ENCODE measurements at regions not wholly inside any gene's neighbourhood (a gene's known extent, or its start where the extent isn't known, plus 50 kb on each side); places are given as distances from the start of the nearest gene placed in this dataset.
A peak's percentile ranks its signal among the peaks of the same experiment; 100 is the strongest.

GRCh38 chr2:220673151-220673874, 898.8 kb downstream of the EPHA4 start:
- Histone ChIP-seq H2AFZ (ENCODE audit: low read length) (no peak overlapping the region), H3K4me3 (replicated peaks in 1 of 3; ENCODE audit: insufficient read depth in 1 of 3, low read depth in 2 of 3, low read length in 3 of 3) (no peak overlapping the region), H3K27me3 (ENCODE audit: control insufficient read depth in 1 of 2, insufficient read depth in 2 of 2, low read length in 2 of 2) (no peaks in the 10 kb centered on the region), H3K4me1 (ENCODE audit: insufficient read depth, low read length) (no peaks in the 10 kb centered on the region), H3K36me3 (replicated peaks in 1 of 2; ENCODE audit: control insufficient read depth in 1 of 2, insufficient read depth in 2 of 2, low read length in 2 of 2) (no peaks in the 10 kb centered on the region), H3K9me3 (ENCODE audit: low read length) (peaks cover 13% of the 10 kb centered on the region), H3K79me2 (ENCODE audit: insufficient read depth, low read length) (no peaks in the 10 kb centered on the region), H3K4me2 (ENCODE audit: low read depth, low read length) (no peak overlapping the region), H3K9ac (ENCODE audit: insufficient read depth, low read depth, low read length) (no peak overlapping the region), H3K27ac (ENCODE audit: extremely low read length, insufficient read depth, low read length) (no peak overlapping the region), H4K20me1 (ENCODE audit: insufficient read depth, low read length) (no peaks in the 10 kb centered on the region)
- ATAC-seq (no peak), DNase-seq (ENCODE audit: low spot score) (no peak), FAIRE-seq (no peak)
- 0% methylated on average over 7 of the region's 7 CpGs for whole genome bisulfite sequencing (ENCODE audit: low lambda C conversion rate)
- in situ Hi-C loops (cut with HindIII; ENCODE audit: extremely low pct_ligation_motif_present, low pct_unique_long_range_greater_than_20kb) = no loop called here
- intact Hi-C loops (cut with micrococcal nuclease; ENCODE audit: unreplicated experiment) = no loop called here
- TF ChIP-seq ZNF883 (CRISPR knock-in tag; IDR thresholded peaks at IDR 0.05; ENCODE audit: not compliant biosample characterization) (no peak), ZNF510 (CRISPR knock-in tag; IDR thresholded peaks at IDR 0.05; ENCODE audit: low read depth) (no peak), MAFK (conservative IDR thresholded peaks at IDR 0.05 in 1 of 2, IDR thresholded peaks at IDR 0.05 in 1 of 2; ENCODE audit: low read length in 2 of 2) (peak; percentile 48 to 63; a peak in 3 of 4 replicates), GABPB1 (CRISPR knock-in tag; IDR thresholded peaks at IDR 0.05) (no peak), MXD4 (CRISPR knock-in tag; IDR thresholded peaks at IDR 0.05) (no peak), PAWR (CRISPR knock-in tag; IDR thresholded peaks at IDR 0.05; ENCODE audit: borderline replicate concordance) (no peak), ZFY (CRISPR knock-in tag; IDR thresholded peaks at IDR 0.05) (no peak), NFE2L2 (IDR thresholded peaks at IDR 0.05; ENCODE audit: low read length) (peak; percentile 56), SNAPC4 (CRISPR knock-in tag; IDR thresholded peaks at IDR 0.05) (no peak), MAFF (IDR thresholded peaks at IDR 0.05; ENCODE audit: low read depth, low read length) (peak; percentile 49), CHD4 (IDR thresholded peaks at IDR 0.05; ENCODE audit: borderline replicate concordance, low read length) (no peak)
- TF ChIP-seq, protein P1, sequence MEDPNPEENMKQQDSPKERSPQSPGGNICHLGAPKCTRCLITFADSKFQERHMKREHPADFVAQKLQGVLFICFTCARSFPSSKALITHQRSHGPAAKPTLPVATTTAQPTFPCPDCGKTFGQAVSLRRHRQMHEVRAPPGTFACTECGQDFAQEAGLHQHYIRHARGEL (CRISPR knock-in tag; IDR thresholded peaks at IDR 0.05) = no peak
- ChIA-PET CTCF (ENCODE audit: low intra/inter-chr PET ratio, low total read pairs) (no interaction called here), POLR2A (no interaction called here)
- BruUV-seq (replicated peaks) = no TSS peak
